HG02885 (cell line): ENCODE measurements at regions not wholly inside any gene's neighbourhood (a gene's known extent, or its start where the extent isn't known, plus 50 kb on each side); places are given as distances from the start of the nearest gene placed in this dataset.
"Not testable (repeated sequence)": the region's sequence is repeated elsewhere in the genome, so short reads cannot be mapped to it uniquely, and the experiment has no call there.

Experiments used
- ATAC-seq: cut with Tn5 transposase; IDR thresholded peaks from one replicate; pipeline ENCODE4 v1.9.1; 2021; ENCODE audit warnings: mild to moderate bottlenecking; ENCODE audit not compliant: unreplicated experiment, poor library complexity

GRCh38 chr4:120005527-120005926 is 61.1 kb downstream of the MAD2L1 start:
- ATAC-seq, result no peak

- no peak for ATAC-seq
Measured at GRCh38 chr4:120005076-120005475, 61.6 kb downstream of the MAD2L1 start.

- no peak for ATAC-seq
Measured at GRCh38 chr4:120004054-120004453, 62.6 kb downstream of the MAD2L1 start.

GRCh38 chr4:120003193-120003592 is 63.5 kb downstream of the MAD2L1 start:
- ATAC-seq, result no peak

- no peak for ATAC-seq
Measured at GRCh38 chr4:120001850-120002249, 64.8 kb downstream of the MAD2L1 start.

- ATAC-seq, result no peak
Measured at GRCh38 chr4:120000591-120001296, 65.9 kb downstream of the MAD2L1 start.

- not testable (repeated sequence) for ATAC-seq
Measured at GRCh38 chr4:119996024-119996423, 70.6 kb downstream of the MAD2L1 start.

GRCh38 chr4:119984996-119985395 is 81.7 kb downstream of the MAD2L1 start:
- ATAC-seq, result no peak

- ATAC-seq, result no peak
Measured at GRCh38 chr4:119982756-119983155, 83.9 kb downstream of the MAD2L1 start.

GRCh38 chr4:119980456-119980855 is 86.2 kb downstream of the MAD2L1 start:
- no peak for ATAC-seq

- ATAC-seq, result no peak
Measured at GRCh38 chr4:119977076-119977940, 89.3 kb downstream of the MAD2L1 start.

GRCh38 chr4:119971431-119972084 is 95.1 kb downstream of the MAD2L1 start:
- ATAC-seq, result no peak

GRCh38 chr4:119962631-119963030 is 104.0 kb downstream of the MAD2L1 start:
- no peak for ATAC-seq

GRCh38 chr4:119958983-119959382 is 107.7 kb downstream of the MAD2L1 start:
- no peak for ATAC-seq

- no peak for ATAC-seq
Measured at GRCh38 chr4:119955256-119955655, 111.4 kb downstream of the MAD2L1 start.

GRCh38 chr4:119954487-119954886 is 112.2 kb downstream of the MAD2L1 start:
- not testable (repeated sequence) for ATAC-seq

GRCh38 chr4:119946359-119946758 is 120.3 kb downstream of the MAD2L1 start:
- no peak for ATAC-seq

- no peak for ATAC-seq
Measured at GRCh38 chr4:119942806-119943205, 123.8 kb downstream of the MAD2L1 start.

GRCh38 chr4:119940557-119940956 is 126.1 kb downstream of the MAD2L1 start:
- no peak for ATAC-seq

GRCh38 chr4:119939071-119939995 is 127.3 kb downstream of the MAD2L1 start:
- ATAC-seq, result no peak
